ENCODE measurements at regions not wholly inside any gene's neighbourhood (a gene's known extent, or its start where the extent isn't known, plus 50 kb on each side); places are given as distances from the start of the nearest gene placed in this dataset.

DNA sequence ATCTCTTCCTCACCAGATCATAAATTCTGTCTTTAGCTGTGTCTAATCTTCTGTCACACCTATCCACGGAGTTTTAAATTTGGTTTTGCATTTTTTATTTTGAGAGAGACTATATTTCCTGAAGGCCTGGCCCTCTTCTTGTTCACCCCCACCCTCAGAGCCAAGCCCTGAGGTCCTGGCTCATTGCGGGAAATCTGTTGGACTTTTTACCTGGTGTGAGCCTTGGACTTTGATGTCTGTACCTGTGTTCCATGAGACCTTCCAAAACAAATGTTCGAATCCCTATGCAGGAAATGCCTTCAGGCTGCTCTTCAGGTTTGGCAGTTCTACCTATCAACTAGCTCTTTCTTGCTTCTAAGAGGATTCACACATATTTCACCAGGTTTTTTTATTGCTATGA lies 175.2 kb upstream of the GRB10 start:
- peaks cover 6% of the 10 kb centered on the region for H3K4me1 ChIP-seq (ENCODE audit: low read depth)
- peak; percentile 49 for ATAC-seq
- no peak for TF ChIP-seq CTCF (IDR thresholded peaks at IDR 0.05)
- H3K4me3 ChIP-seq: no peak overlapping the region
- intact Hi-C loops (cut with DNase I, micrococcal nuclease): no loop called here
- no peaks in the 10 kb centered on the region for H3K9me3 ChIP-seq
- H3K36me3 ChIP-seq (ENCODE audit: low read depth): no peaks in the 10 kb centered on the region
- DNase-seq: no peak

GRCh38 chr7:50957431-50957830 lies 174.7 kb upstream of the GRB10 start:
- Histone ChIP-seq H3K4me3 (no peak overlapping the region), H3K9me3 (no peaks in the 10 kb centered on the region), H3K36me3 (ENCODE audit: low read depth) (no peaks in the 10 kb centered on the region), H3K4me1 (ENCODE audit: low read depth) (peaks cover 3% of the 10 kb centered on the region)
- intact Hi-C loops (cut with DNase I, micrococcal nuclease): no loop called here
- ATAC-seq (peak; percentile 44), DNase-seq (no peak)
- no peak for TF ChIP-seq CTCF (IDR thresholded peaks at IDR 0.05)

- intact Hi-C loops (cut with DNase I, micrococcal nuclease): no loop called here
Measured at GRCh38 chr7:50956522-50957155, 173.9 kb upstream of the GRB10 start.

DNA sequence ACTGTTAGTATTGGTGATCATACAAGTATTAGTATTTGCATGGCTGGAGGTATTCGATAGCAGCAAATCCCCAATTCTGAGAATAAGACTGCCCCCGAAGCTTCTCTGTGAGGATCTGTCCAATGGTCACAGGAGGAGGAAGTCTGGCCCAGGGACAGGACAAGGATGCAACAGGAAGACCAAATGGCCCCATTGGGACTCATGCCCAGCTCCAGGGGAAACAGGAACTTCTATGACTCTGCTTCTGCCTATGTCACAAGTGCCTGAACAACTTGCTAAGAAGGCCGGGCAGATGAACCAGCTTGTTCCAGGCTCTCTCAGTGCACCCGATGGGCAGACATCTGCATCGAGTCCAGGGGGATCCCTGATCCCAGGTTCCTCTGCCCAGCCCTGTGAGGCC lies 172.0 kb upstream of the GRB10 start:
- no peak for TF ChIP-seq CTCF (IDR thresholded peaks at IDR 0.05)
- intact Hi-C loops (cut with DNase I, micrococcal nuclease): no loop called here
- no peaks in the 10 kb centered on the region for H3K9me3 ChIP-seq
- DNase-seq (no peak), ATAC-seq (no peak)
- no peaks in the 10 kb centered on the region for H3K4me1 ChIP-seq (ENCODE audit: low read depth)
- H3K4me3 ChIP-seq: no peak overlapping the region
- H3K36me3 ChIP-seq (ENCODE audit: low read depth): no peaks in the 10 kb centered on the region

More at GRCh38 chr7:50956522-50957155, 173.9 kb upstream of the GRB10 start:
- Histone ChIP-seq H3K4me1 (ENCODE audit: low read depth) (no peaks in the 10 kb centered on the region), H3K36me3 (ENCODE audit: low read depth) (no peaks in the 10 kb centered on the region), H3K4me3 (no peak overlapping the region), H3K9me3 (no peaks in the 10 kb centered on the region)
- DNase-seq (no peak), ATAC-seq (no peak)
- TF ChIP-seq CTCF (IDR thresholded peaks at IDR 0.05): no peak

- H3K4me1 ChIP-seq (ENCODE audit: low read depth): no peaks in the 10 kb centered on the region
- no peak for TF ChIP-seq CTCF (IDR thresholded peaks at IDR 0.05)
- intact Hi-C loops (cut with DNase I, micrococcal nuclease): no loop called here
- no peaks in the 10 kb centered on the region for H3K9me3 ChIP-seq
- no peak for ATAC-seq
- H3K36me3 ChIP-seq (ENCODE audit: low read depth): no peaks in the 10 kb centered on the region
- no peak for DNase-seq
- H3K4me3 ChIP-seq: no peak overlapping the region
Measured at GRCh38 chr7:50954245-50954644, 171.5 kb upstream of the GRB10 start.

DNA sequence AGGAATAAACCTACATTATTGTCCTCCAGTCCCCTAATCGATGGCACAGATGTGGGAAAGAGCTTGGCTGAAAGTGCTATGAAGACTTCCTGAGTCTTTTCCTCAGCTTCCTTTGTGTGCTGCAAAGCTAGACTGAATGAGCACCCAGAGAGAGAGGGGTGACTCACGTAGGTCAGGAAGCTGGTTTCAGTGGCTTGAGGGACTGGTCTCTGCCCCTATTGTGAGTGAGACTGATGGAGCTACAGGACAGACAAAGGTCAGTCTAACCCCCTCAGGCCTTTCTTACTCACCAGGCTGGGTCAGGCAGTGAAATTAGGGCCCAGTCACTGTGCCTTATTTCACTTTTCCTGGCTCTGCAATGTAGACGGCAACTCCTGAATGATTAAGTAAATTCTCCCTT lies 171.1 kb upstream of the GRB10 start:
- intact Hi-C loops (cut with DNase I, micrococcal nuclease): no loop called here
- no peak for DNase-seq

More for the DNA sequence above, 171.1 kb upstream of the GRB10 start:
- no peak overlapping the region for H3K4me3 ChIP-seq
- ATAC-seq: no peak
- TF ChIP-seq CTCF (IDR thresholded peaks at IDR 0.05): no peak
- no peaks in the 10 kb centered on the region for H3K4me1 ChIP-seq (ENCODE audit: low read depth)
- no peaks in the 10 kb centered on the region for H3K9me3 ChIP-seq
- H3K36me3 ChIP-seq (ENCODE audit: low read depth): no peaks in the 10 kb centered on the region

All from mucosa of descending colon (tissue), 3 donors.